ENCODE measurements at regions not wholly inside any gene's neighbourhood (a gene's known extent, or its start where the extent isn't known, plus 50 kb on each side); places are given as distances from the start of the nearest gene placed in this dataset.

GRCh38 chr12:104816845-104817503, 141.1 kb downstream of the SLC41A2 start:
- H3K27ac Mint-ChIP-seq (ENCODE audit: unreplicated experiment) = no peak overlapping the region
- no peaks in the 10 kb centered on the region for H3K9me3 Mint-ChIP-seq (ENCODE audit: low read depth, unreplicated experiment)
- DNase-seq = no peak
- H3K4me3 Mint-ChIP-seq (ENCODE audit: low read depth, unreplicated experiment) = no peak overlapping the region
- no peak for TF ChIP-seq CTCF (IDR thresholded peaks at IDR 0.05; ENCODE audit: unreplicated experiment)
- CTCF ChIA-PET = no interaction called here
- intact Hi-C loops (cut with micrococcal nuclease; ENCODE audit: unreplicated experiment) = no loop called here
- no TSS peak for BruUV-seq (replicated peaks)
- H3K36me3 Mint-ChIP-seq (ENCODE audit: insufficient read depth, unreplicated experiment) = no peaks in the 10 kb centered on the region
- no peaks in the 10 kb centered on the region for H3K4me1 Mint-ChIP-seq (ENCODE audit: low read depth, unreplicated experiment)
- no peaks in the 10 kb centered on the region for H3K27me3 Mint-ChIP-seq (ENCODE audit: unreplicated experiment)

- no peaks in the 10 kb centered on the region for H3K9me3 Mint-ChIP-seq (ENCODE audit: low read depth, unreplicated experiment)
- CTCF ChIA-PET = no interaction called here
- H3K27ac Mint-ChIP-seq (ENCODE audit: unreplicated experiment) = no peak overlapping the region
- intact Hi-C loops (cut with micrococcal nuclease; ENCODE audit: unreplicated experiment) = no loop called here
- no peak overlapping the region for H3K4me3 Mint-ChIP-seq (ENCODE audit: low read depth, unreplicated experiment)
- BruUV-seq (replicated peaks) = no TSS peak
- no peaks in the 10 kb centered on the region for H3K36me3 Mint-ChIP-seq (ENCODE audit: insufficient read depth, unreplicated experiment)
- no peak for TF ChIP-seq CTCF (IDR thresholded peaks at IDR 0.05; ENCODE audit: unreplicated experiment)
- no peaks in the 10 kb centered on the region for H3K4me1 Mint-ChIP-seq (ENCODE audit: low read depth, unreplicated experiment)
- no peak for DNase-seq
- no peaks in the 10 kb centered on the region for H3K27me3 Mint-ChIP-seq (ENCODE audit: unreplicated experiment)
Observed at GRCh38 chr12:104815935-104816334, 142.2 kb downstream of the SLC41A2 start.

- BruUV-seq (replicated peaks) = no TSS peak
- intact Hi-C loops (cut with micrococcal nuclease; ENCODE audit: unreplicated experiment) = no loop called here
- H3K36me3 Mint-ChIP-seq (ENCODE audit: insufficient read depth, unreplicated experiment) = no peaks in the 10 kb centered on the region
- H3K4me3 Mint-ChIP-seq (ENCODE audit: low read depth, unreplicated experiment) = no peak overlapping the region
- H3K9me3 Mint-ChIP-seq (ENCODE audit: low read depth, unreplicated experiment) = no peaks in the 10 kb centered on the region
- DNase-seq = no peak
- CTCF ChIA-PET = no interaction called here
- H3K27ac Mint-ChIP-seq (ENCODE audit: unreplicated experiment) = no peak overlapping the region
- H3K4me1 Mint-ChIP-seq (ENCODE audit: low read depth, unreplicated experiment) = no peaks in the 10 kb centered on the region
- H3K27me3 Mint-ChIP-seq (ENCODE audit: unreplicated experiment) = no peaks in the 10 kb centered on the region
- no peak for TF ChIP-seq CTCF (IDR thresholded peaks at IDR 0.05; ENCODE audit: unreplicated experiment)
Observed at GRCh38 chr12:104814944-104815343, 143.1 kb downstream of the SLC41A2 start.
